Body of pancreas (tissue), 4 donors: ENCODE measurements at regions not wholly inside any gene's neighbourhood (a gene's known extent, or its start where the extent isn't known, plus 50 kb on each side); places are given as distances from the start of the nearest gene placed in this dataset.

ENCODE experiments used
- POLR2A ChIP-seq, 3 donors: fragments of 450-650 bp; IDR thresholded peaks; one replicate each; pipeline ENCODE4 v1.6.1; 2016; ENCODE audit warnings: antibody characterized with exemption in 3 of 3, mild to moderate bottlenecking in 2 of 3
- TF ChIP-seq, protein P1 (sequence below), 7 experiments: fragments of 450-650 bp in 4 of 7; fragments of 200-600 bp in 3 of 7; sonication (generic) in 3 of 7; IDR thresholded peaks; one replicate each; pipeline ENCODE4 v1.5.1; 2016 to 2019; ENCODE audit warnings: antibody characterized with exemption in 7 of 7

DNA sequence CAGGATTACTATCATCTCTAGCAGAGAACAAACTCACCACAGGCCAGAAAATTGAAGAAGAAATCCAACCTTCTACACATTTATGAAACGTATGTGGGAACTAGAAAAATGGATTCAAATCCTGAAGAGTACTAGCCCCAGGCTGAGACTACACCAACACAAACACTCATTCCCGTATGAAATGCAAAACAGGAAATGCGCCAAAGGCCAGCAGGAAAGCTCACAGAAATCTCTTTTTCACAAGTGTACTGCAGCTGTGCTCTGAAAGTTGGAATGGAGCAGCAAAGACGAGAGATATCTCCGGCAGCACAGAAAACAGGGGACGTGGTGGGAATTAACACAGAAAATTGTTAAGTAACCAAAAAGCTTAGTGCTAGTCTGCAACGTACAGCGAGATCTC lies 913.5 kb downstream of the TDRD15 start:
- no peak for TF ChIP-seq POLR2A (IDR thresholded peaks at IDR 0.05)
- TF ChIP-seq, protein P1, sequence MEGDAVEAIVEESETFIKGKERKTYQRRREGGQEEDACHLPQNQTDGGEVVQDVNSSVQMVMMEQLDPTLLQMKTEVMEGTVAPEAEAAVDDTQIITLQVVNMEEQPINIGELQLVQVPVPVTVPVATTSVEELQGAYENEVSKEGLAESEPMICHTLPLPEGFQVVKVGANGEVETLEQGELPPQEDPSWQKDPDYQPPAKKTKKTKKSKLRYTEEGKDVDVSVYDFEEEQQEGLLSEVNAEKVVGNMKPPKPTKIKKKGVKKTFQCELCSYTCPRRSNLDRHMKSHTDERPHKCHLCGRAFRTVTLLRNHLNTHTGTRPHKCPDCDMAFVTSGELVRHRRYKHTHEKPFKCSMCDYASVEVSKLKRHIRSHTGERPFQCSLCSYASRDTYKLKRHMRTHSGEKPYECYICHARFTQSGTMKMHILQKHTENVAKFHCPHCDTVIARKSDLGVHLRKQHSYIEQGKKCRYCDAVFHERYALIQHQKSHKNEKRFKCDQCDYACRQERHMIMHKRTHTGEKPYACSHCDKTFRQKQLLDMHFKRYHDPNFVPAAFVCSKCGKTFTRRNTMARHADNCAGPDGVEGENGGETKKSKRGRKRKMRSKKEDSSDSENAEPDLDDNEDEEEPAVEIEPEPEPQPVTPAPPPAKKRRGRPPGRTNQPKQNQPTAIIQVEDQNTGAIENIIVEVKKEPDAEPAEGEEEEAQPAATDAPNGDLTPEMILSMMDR (IDR thresholded peaks at IDR 0.05) = no peak
